ENCODE measurements at regions not wholly inside any gene's neighbourhood (a gene's known extent, or its start where the extent isn't known, plus 50 kb on each side); places are given as distances from the start of the nearest gene placed in this dataset.

- Histone ChIP-seq H3K4me1 (ENCODE audit: low read length) (no peaks in the 10 kb centered on the region), H3K4me2 (ENCODE audit: low read length) (no peak overlapping the region), H3K79me2 (ENCODE audit: low read length) (no peaks in the 10 kb centered on the region), H2AFZ (ENCODE audit: low read depth, low read length) (no peak overlapping the region), H3K36me3 (replicated peaks; ENCODE audit: low read depth, low read length) (no peaks in the 10 kb centered on the region), H3K9ac (ENCODE audit: low read length) (no peak overlapping the region), H3K27me3 (ENCODE audit: low read depth, low read length) (peaks cover 15% of the 10 kb centered on the region), H3K4me3 (ENCODE audit: low read length) (no peak overlapping the region), H4K20me1 (ENCODE audit: insufficient read depth, low read length) (no peaks in the 10 kb centered on the region), H3K27ac (ENCODE audit: low read length) (no peak overlapping the region), H3K9me3 (ENCODE audit: insufficient read depth, low read length) (no peaks in the 10 kb centered on the region)
- TF ChIP-seq EZH2phosphoT487 (IDR thresholded peaks at IDR 0.05; ENCODE audit: low read depth) (no peak), CTCF (IDR thresholded peaks at IDR 0.05; ENCODE audit: low read depth, low read length) (no peak)
Measured at GRCh38 chr20:19095762-19096161, 116.7 kb upstream of the SLC24A3 start.

GRCh38 chr20:19096843-19097242 is 115.6 kb upstream of the SLC24A3 start:
- Histone ChIP-seq H2AFZ (ENCODE audit: low read depth, low read length) (no peak overlapping the region), H3K4me1 (ENCODE audit: low read length) (no peaks in the 10 kb centered on the region), H4K20me1 (ENCODE audit: insufficient read depth, low read length) (no peaks in the 10 kb centered on the region), H3K4me3 (ENCODE audit: low read length) (no peak overlapping the region), H3K27me3 (ENCODE audit: low read depth, low read length) (peaks cover 9% of the 10 kb centered on the region; the same call in 1 of the 2 replicates), H3K4me2 (ENCODE audit: low read length) (no peak overlapping the region), H3K27ac (ENCODE audit: low read length) (no peak overlapping the region), H3K9me3 (ENCODE audit: insufficient read depth, low read length) (no peaks in the 10 kb centered on the region), H3K36me3 (replicated peaks; ENCODE audit: low read depth, low read length) (no peaks in the 10 kb centered on the region), H3K9ac (ENCODE audit: low read length) (no peak overlapping the region), H3K79me2 (ENCODE audit: low read length) (no peaks in the 10 kb centered on the region)
- TF ChIP-seq EZH2phosphoT487 (IDR thresholded peaks at IDR 0.05; ENCODE audit: low read depth), result no peak

- Histone ChIP-seq H4K20me1 (ENCODE audit: insufficient read depth, low read length) (no peaks in the 10 kb centered on the region), H3K4me2 (ENCODE audit: low read length) (no peak overlapping the region), H3K27me3 (ENCODE audit: low read depth, low read length) (peaks cover 6% of the 10 kb centered on the region; the same call in 1 of the 2 replicates), H3K36me3 (replicated peaks; ENCODE audit: low read depth, low read length) (no peaks in the 10 kb centered on the region), H2AFZ (ENCODE audit: low read depth, low read length) (no peak overlapping the region), H3K27ac (ENCODE audit: low read length) (no peak overlapping the region), H3K4me1 (ENCODE audit: low read length) (no peaks in the 10 kb centered on the region), H3K9me3 (ENCODE audit: insufficient read depth, low read length) (no peaks in the 10 kb centered on the region), H3K4me3 (ENCODE audit: low read length) (no peak overlapping the region), H3K79me2 (ENCODE audit: low read length) (no peaks in the 10 kb centered on the region), H3K9ac (ENCODE audit: low read length) (no peak overlapping the region)
- TF ChIP-seq CTCF (IDR thresholded peaks at IDR 0.05; ENCODE audit: low read depth, low read length) (no peak), EZH2phosphoT487 (IDR thresholded peaks at IDR 0.05; ENCODE audit: low read depth) (no peak)
Measured at GRCh38 chr20:19098117-19098516, 114.3 kb upstream of the SLC24A3 start.

GRCh38 chr20:19098806-19099578 is 113.5 kb upstream of the SLC24A3 start:
- Histone ChIP-seq H3K36me3 (replicated peaks; ENCODE audit: low read depth, low read length) (no peaks in the 10 kb centered on the region), H3K27ac (ENCODE audit: low read length) (no peak overlapping the region), H3K4me3 (ENCODE audit: low read length) (no peak overlapping the region), H3K79me2 (ENCODE audit: low read length) (no peaks in the 10 kb centered on the region), H4K20me1 (ENCODE audit: insufficient read depth, low read length) (no peaks in the 10 kb centered on the region), H3K4me1 (ENCODE audit: low read length) (no peaks in the 10 kb centered on the region), H3K27me3 (ENCODE audit: low read depth, low read length) (peaks cover 6% of the 10 kb centered on the region; the same call in 1 of the 2 replicates), H3K9me3 (ENCODE audit: insufficient read depth, low read length) (no peaks in the 10 kb centered on the region), H2AFZ (ENCODE audit: low read depth, low read length) (no peak overlapping the region), H3K4me2 (ENCODE audit: low read length) (no peak overlapping the region), H3K9ac (ENCODE audit: low read length) (no peak overlapping the region)
- no peak for TF ChIP-seq CTCF (IDR thresholded peaks at IDR 0.05; ENCODE audit: low read depth, low read length)
- TF ChIP-seq EZH2phosphoT487 (IDR thresholded peaks at IDR 0.05; ENCODE audit: low read depth), result no peak

All from OCI-LY3 (cell line).